ENCODE measurements at regions not wholly inside any gene's neighbourhood (a gene's known extent, or its start where the extent isn't known, plus 50 kb on each side); places are given as distances from the start of the nearest gene placed in this dataset.
"Not testable (repeated sequence)": the region's sequence is repeated elsewhere in the genome, so short reads cannot be mapped to it uniquely, and the experiment has no call there.

- DNase-seq (ENCODE audit: extremely low read depth, low read depth, low spot score) = no peak
These were observed 347.3 kb downstream of the NPIPA8 start for GRCh38 chr16:17989255-17989654.

- no peak for DNase-seq (ENCODE audit: extremely low read depth, low read depth, low spot score)
These were observed 347.7 kb downstream of the NPIPA8 start for GRCh38 chr16:17988839-17989238.

DNA sequence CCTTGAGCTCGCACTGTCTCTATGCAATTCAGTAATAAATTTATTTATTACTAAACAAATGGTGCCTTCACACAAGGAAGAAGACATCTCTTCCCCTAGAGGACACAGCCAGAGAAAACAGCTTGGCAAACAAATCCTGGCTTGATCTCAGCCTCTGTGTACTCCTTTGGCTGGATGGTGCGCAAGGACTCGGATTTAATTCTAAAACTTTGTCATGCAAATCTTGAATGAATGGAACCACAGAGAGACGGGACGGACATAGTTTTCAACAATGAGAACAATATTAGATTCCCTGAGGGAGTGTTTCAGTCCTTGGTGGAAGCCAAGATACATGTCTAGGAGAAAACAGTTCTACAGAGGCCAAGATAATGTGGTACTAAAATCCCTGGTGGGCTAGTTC is 349.5 kb downstream of the NPIPA8 start:
- DNase-seq (ENCODE audit: extremely low read depth, low read depth, low spot score) = no peak

DNA sequence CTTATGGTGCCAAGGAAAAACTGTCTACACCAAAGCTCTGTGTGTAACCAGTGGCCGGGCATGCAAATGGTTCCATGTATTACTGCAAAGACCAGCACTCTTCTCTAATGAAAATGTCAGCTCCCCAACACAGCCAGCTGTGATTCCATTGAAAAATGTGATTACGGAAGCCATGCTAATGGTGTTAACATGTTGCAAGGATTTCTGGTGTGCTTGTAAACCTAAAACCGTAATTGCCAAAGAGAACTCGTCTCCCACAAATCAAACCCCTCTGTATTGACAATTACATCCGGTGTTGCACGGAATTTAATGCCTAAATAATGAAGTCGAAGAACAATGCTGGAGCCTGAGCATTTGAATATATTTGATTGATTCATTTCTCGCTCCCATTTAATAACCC is 351.7 kb downstream of the NPIPA8 start:
- DNase-seq (ENCODE audit: extremely low read depth, low read depth, low spot score) = no peak

- DNase-seq (ENCODE audit: extremely low read depth, low read depth, low spot score) = no peak
These were observed 352.5 kb downstream of the NPIPA8 start for GRCh38 chr16:17983847-17984639.

DNA sequence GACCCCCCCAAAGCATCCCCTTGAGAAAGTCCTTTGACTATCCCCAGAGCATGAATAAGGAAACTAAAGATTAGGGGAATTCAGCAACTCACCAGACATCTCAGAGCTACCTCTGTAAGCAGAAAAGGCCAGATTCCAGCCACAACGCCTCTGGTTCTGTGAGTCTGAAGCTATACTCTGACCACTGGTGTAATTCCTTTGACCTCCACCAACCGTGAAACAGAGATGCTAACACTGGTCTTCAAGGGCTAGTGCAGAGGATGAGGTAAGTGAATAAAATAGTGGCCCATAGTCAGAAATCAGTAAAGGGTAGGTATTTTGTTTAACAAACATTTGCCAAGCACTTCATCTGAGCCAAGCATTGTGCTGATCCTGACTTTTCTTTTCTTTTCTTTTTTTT is 353.4 kb downstream of the NPIPA8 start:
- DNase-seq (ENCODE audit: extremely low read depth, low read depth, low spot score) = no peak

- DNase-seq (ENCODE audit: extremely low read depth, low read depth, low spot score) = no peak
These were observed 359.3 kb downstream of the NPIPA8 start for GRCh38 chr16:17977260-17977659.

DNA sequence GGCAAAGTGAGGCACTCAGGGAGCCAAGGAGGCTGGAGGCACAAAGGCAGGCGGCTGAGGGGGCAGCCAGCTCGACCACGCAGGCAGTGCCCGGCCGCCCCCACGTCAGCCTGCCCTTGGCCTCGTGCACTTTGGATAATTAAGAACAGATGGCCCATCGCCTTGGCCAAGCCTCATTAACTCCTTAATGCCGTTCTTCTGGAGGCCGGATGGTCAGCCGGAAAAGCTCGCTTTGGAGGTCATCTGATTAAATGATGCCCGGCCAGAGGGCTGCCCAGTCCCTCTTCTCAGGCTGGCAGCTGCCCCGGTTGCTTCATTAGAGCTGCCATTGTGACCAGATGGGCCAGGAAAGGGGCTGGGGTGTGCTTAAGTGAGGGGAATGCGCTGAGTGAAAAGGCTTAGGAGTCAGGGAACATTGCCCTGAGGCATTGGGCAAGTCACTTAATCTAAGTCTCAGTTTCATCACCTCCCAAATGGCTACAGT is 364.0 kb downstream of the NPIPA8 start:
- no peak for DNase-seq (ENCODE audit: extremely low read depth, low read depth, low spot score)

DNA sequence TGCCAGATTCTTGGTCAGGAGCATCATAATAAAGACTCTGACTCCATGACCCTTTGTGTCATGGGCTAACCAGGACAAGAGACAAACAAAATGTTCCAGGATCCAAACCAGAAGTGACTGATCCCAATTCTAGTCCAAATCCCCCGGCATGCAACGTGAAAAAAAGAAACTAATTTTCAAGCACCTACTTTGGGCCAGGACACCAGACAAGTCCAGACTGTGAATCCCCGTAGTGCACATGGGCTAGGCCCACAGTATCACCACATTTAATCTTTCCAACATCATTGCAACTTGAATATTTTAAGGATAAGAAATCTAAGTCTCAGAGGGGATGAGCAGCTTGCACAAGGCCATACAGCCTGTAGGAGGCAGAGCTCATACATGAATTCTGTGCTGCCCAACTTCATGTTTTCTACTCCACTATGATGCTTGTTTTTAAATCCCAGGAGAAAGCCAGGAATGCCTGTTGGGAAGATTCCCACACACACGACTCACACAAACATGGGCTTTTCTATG is 365.7 kb downstream of the NPIPA8 start:
- DNase-seq (ENCODE audit: extremely low read depth, low read depth, low spot score) = no peak

DNA sequence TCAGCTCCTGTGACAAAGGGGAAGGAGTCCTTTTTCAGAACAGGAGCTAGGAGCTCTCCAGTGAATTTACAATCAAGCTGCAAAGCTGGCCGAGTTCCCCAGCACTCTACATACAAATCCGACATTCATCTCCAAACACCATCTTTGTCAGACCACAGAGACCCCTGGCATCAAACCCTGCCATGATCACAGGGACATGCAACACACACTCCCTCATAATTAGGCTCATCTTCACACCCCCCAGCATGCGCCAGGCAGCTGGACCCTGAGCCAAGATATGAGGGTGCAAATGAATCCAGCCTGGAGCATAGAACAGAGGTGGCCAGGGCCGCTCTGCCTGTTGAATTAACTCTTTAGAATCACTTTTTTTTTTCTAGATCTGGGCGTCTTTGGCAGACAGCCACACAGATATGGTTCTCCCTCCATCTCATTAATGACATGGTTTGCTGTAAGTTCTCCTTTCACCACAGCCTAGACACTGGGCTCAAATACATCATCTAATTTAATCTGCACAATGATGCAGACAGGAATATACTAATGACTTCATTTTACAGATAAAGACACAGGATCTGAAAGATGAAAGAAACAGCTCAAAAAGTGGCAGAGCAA is 366.3 kb downstream of the NPIPA8 start:
- DNase-seq (ENCODE audit: extremely low read depth, low read depth, low spot score) = no peak

DNA sequence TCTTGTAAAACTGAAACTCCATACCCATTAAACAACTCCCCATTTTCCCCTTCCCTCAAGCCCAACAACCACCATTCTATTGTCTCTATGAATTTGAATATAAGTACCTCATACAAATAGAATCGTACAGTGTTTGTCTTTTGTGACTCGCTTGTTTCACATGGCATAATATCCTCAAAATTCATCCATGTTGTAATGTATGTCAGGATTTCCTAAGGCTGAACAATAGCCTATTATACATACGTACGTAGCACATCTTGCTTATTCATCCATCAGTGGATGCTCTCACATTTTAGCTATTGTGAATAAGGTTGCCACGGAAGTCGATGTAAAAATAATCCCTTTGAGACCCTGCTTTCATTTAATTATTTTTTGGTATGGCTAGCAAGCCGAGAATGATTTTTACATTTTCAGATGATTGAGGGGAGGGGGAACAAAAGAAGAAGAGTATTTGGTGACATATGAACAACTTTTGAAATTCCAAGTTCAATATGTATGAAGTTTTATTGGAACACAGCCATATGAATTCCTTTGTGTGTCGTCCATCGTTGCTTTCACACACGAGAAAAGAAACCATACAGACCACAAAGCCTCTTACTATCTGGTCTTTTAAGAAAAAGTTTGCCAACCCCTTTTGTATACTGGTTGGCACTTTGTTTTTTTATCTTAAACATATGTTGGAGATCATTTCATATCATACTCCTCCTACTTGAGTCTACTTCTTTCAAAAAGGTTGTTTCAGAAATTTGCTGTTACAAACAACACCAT is 371.2 kb downstream of the NPIPA8 start:
- DNase-seq (ENCODE audit: extremely low read depth, low read depth, low spot score) = no peak

DNA sequence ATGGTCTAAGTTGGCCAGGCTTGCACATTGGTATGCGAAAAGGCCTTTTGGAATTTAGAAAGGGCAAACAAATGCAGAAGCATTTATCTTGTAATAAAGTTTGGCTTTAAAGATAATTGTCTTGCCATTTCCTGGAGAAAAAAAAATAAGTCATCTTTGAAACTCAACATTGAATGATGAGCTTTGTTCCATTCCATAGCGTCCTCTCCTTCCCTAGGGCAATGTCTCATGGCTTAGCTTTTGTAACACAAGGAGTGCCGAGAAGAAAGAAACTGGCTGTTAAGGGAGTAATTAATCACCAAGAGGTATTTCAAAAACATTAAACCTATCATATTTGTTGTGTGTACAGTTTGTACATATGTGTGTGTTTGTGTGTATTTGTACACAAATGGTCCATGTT is 372.3 kb downstream of the NPIPA8 start:
- no peak for DNase-seq (ENCODE audit: extremely low read depth, low read depth, low spot score)

GRCh38 chr16:17963185-17963836 is 373.2 kb downstream of the NPIPA8 start:
- DNase-seq (ENCODE audit: extremely low read depth, low read depth, low spot score) = no peak

DNA sequence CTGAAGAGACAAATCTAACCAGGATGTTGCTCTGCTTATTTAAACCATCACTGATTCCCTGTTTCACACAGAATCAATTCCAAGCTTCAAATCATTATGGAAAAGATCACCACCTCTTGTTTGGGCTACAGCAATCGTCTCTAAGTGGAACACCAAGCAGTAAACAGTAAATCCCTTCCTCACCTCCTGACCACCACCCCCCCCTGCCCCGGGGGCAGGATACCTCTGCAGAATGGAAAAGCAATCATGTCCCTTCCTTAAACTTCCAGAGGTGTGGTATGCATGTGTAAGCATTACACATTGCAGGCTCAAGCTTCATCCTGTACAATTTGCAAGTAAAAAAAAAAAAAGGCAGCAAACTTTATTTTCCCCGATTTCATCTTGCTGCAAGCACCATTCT is 373.8 kb downstream of the NPIPA8 start:
- DNase-seq (ENCODE audit: extremely low read depth, low read depth, low spot score) = no peak

GRCh38 chr16:17961822-17962221 is 374.7 kb downstream of the NPIPA8 start:
- not testable (repeated sequence) for DNase-seq (ENCODE audit: extremely low read depth, low read depth, low spot score)

- DNase-seq (ENCODE audit: extremely low read depth, low read depth, low spot score) = no peak
These were observed 385.2 kb downstream of the NPIPA8 start for GRCh38 chr16:17951378-17951777.

- no peak for DNase-seq (ENCODE audit: extremely low read depth, low read depth, low spot score)
These were observed 386.6 kb downstream of the NPIPA8 start for GRCh38 chr16:17949982-17950250.

GRCh38 chr16:17949141-17949981 is 387.2 kb downstream of the NPIPA8 start:
- no peak for DNase-seq (ENCODE audit: extremely low read depth, low read depth, low spot score)

GRCh38 chr16:17947637-17948036 is 388.9 kb downstream of the NPIPA8 start:
- no peak for DNase-seq (ENCODE audit: extremely low read depth, low read depth, low spot score)

GRCh38 chr16:17947165-17947564 is 389.4 kb downstream of the NPIPA8 start:
- no peak for DNase-seq (ENCODE audit: extremely low read depth, low read depth, low spot score)

All from glomerular endothelial cell (primary cell).